K562 (cell line): ENCODE measurements at regions not wholly inside any gene's neighbourhood (a gene's known extent, or its start where the extent isn't known, plus 50 kb on each side); places are given as distances from the start of the nearest gene placed in this dataset.

Experiments used
- CTCF ChIP-seq, 3 experiments: IDR thresholded peaks in 2 of 3; conservative IDR thresholded peaks in 1 of 3; 2 replicates each; pipeline ENCODE4 v1.5.1; 2011 to 2012; ENCODE audit warnings: low read length in 3 of 3, mild to moderate bottlenecking in 3 of 3, control low read depth in 2 of 3, improper control_type of control experiment in 1 of 3, inconsistent platforms in 1 of 3, low read depth in 1 of 3, mixed read lengths in 1 of 3, moderate library complexity in 1 of 3; ENCODE audit not compliant: insufficient read depth in 2 of 3
- EGR1 ChIP-seq: fragments of 450-650 bp; conservative IDR thresholded peaks from 2 replicates; pipeline ENCODE4 v1.6.1; 2017; ENCODE audit warnings: mild to moderate bottlenecking
- ELF1 ChIP-seq: fragments of 200-800 bp; sonication (Bioruptor generic); IDR thresholded peaks from 2 replicates; pipeline ENCODE4 v1.6.1; 2016; ENCODE audit warnings: missing genetic modification characterization, missing compliant biosample characterization
- FOXK2 ChIP-seq, 2 experiments: fragments of 450-650 bp; IDR thresholded peaks in 1 of 2; conservative IDR thresholded peaks in 1 of 2; 2 replicates each; pipeline ENCODE4 v1.6.1; 2016; ENCODE audit warnings: low read depth in 2 of 2, mild to moderate bottlenecking in 1 of 2
- MAZ ChIP-seq, 2 experiments: fragments of 450-650 bp in 1 of 2; sonication (generic) in 1 of 2; formaldehyde crosslinking; IDR thresholded peaks in 1 of 2; conservative IDR thresholded peaks in 1 of 2; 2 replicates each; pipeline versions ENCODE4 v1.4.0 to v1.5.0; 2020; ENCODE audit warnings: mild to moderate bottlenecking in 1 of 2, missing genetic modification reagents in 1 of 2
- POLR2AphosphoS5 ChIP-seq: IDR thresholded peaks from 2 replicates; pipeline ENCODE4 v1.6.1; 2011; ENCODE audit warnings: mild to moderate bottlenecking, low read depth, low read length, moderate library complexity; ENCODE audit not compliant: control insufficient read depth, insufficient read depth
- RB1 ChIP-seq: fragments of 450-650 bp; IDR thresholded peaks from 2 replicates; pipeline ENCODE4 v1.6.1; 2017; ENCODE audit warnings: low read depth, mild to moderate bottlenecking
- RERE ChIP-seq: sonication (generic); formaldehyde crosslinking; IDR thresholded peaks from 2 replicates; pipeline ENCODE4 v1.8.0; 2023; ENCODE audit warnings: missing genetic modification reagents, mild to moderate bottlenecking, borderline replicate concordance
- REST ChIP-seq, 2 experiments: fragments of 450-650 bp; formaldehyde crosslinking in 1 of 2; IDR thresholded peaks; 2 replicates each; pipeline versions ENCODE4 v1.4.0 to v1.6.1; 2014 to 2020; ENCODE audit warnings: mild to moderate bottlenecking in 2 of 2, borderline replicate concordance in 1 of 2, low read depth in 1 of 2
- SMAD4 ChIP-seq: fragments of 250-450 bp; sonication (Bioruptor Pico); conservative IDR thresholded peaks from 2 replicates; pipeline ENCODE4 v1.8.0; 2021; ENCODE audit warnings: inconsistent platforms, mild to moderate bottlenecking, moderate library complexity
- SMARCC2 ChIP-seq: fragments of 450-650 bp; IDR thresholded peaks from 2 replicates; pipeline ENCODE4 v1.6.1; 2017; ENCODE audit warnings: antibody characterized with exemption, moderate library complexity, mild to moderate bottlenecking, low read depth
- ZNF217 ChIP-seq: sonication (generic); formaldehyde crosslinking; IDR thresholded peaks from 2 replicates; pipeline ENCODE4 v1.8.0; 2022; ENCODE audit warnings: mild to moderate bottlenecking, missing genetic modification reagents
- ZNF347 ChIP-seq: fragments of 450-650 bp; formaldehyde crosslinking; IDR thresholded peaks from 2 replicates; pipeline ENCODE4 v1.4.0; 2020; ENCODE audit warnings: low read depth, mild to moderate bottlenecking, moderate library complexity

- TF ChIP-seq ZNF347 (CRISPR knock-in tag) (no peak), RB1 (no peak), REST (IDR thresholded peaks at IDR 0.05; ENCODE audit: borderline replicate concordance) (no peak), REST (CRISPR knock-in tag; IDR thresholded peaks at IDR 0.05; ENCODE audit: low read depth) (no peak), SMAD4 (no peak), FOXK2 (conservative IDR thresholded peaks at IDR 0.05 in 1 of 2, IDR thresholded peaks at IDR 0.05 in 1 of 2; ENCODE audit: low read depth in 2 of 2) (no peak), POLR2AphosphoS5 (no peak), ZNF217 (no peak), ELF1 (tag) (no peak), MAZ (CRISPR knock-in tag; conservative IDR thresholded peaks at IDR 0.05 in 1 of 2, IDR thresholded peaks at IDR 0.05 in 1 of 2) (no peak), EGR1 (no peak), CTCF (IDR thresholded peaks at IDR 0.05 in 2 of 3, conservative IDR thresholded peaks at IDR 0.05 in 1 of 3; ENCODE audit: insufficient read depth in 2 of 3, low read depth in 1 of 3, low read length in 3 of 3) (no peak), SMARCC2 (no peak), RERE (no peak)
Measured at GRCh38 chr13:111946214-111946613, 120.7 kb upstream of the SOX1 start.
